ENCODE measurements at regions not wholly inside any gene's neighbourhood (a gene's known extent, or its start where the extent isn't known, plus 50 kb on each side); places are given as distances from the start of the nearest gene placed in this dataset.
"Not testable (repeated sequence)": the region's sequence is repeated elsewhere in the genome, so short reads cannot be mapped to it uniquely, and the experiment has no call there.

- no peak for DNase-seq (ENCODE audit: low spot score)
Measured at GRCh38 chrX:81857192-81857591, 655.3 kb downstream of the SH3BGRL start.

- DNase-seq (ENCODE audit: low spot score), result no peak
Measured at GRCh38 chrX:81866873-81867272, 665.0 kb downstream of the SH3BGRL start.

GRCh38 chrX:81868979-81869378, 667.1 kb downstream of the SH3BGRL start:
- no peak for DNase-seq (ENCODE audit: low spot score)

- DNase-seq (ENCODE audit: low spot score), result no peak
Measured at GRCh38 chrX:81874807-81875206, 672.9 kb downstream of the SH3BGRL start.

GRCh38 chrX:81875800-81876199, 673.9 kb downstream of the SH3BGRL start:
- no peak for DNase-seq (ENCODE audit: low spot score)

- no peak for DNase-seq (ENCODE audit: low spot score)
Measured at GRCh38 chrX:81876437-81876836, 674.5 kb downstream of the SH3BGRL start.

GRCh38 chrX:81890521-81890920, 688.6 kb downstream of the SH3BGRL start:
- DNase-seq (ENCODE audit: low spot score), result no peak

GRCh38 chrX:81900522-81900921, 698.6 kb downstream of the SH3BGRL start:
- DNase-seq (ENCODE audit: low spot score), result no peak

GRCh38 chrX:81925812-81926211, 723.9 kb downstream of the SH3BGRL start:
- DNase-seq (ENCODE audit: low spot score), result no peak

GRCh38 chrX:81945911-81946310, 744.0 kb downstream of the SH3BGRL start:
- DNase-seq (ENCODE audit: low spot score), result not testable (repeated sequence)

- no peak for DNase-seq (ENCODE audit: low spot score)
Measured at GRCh38 chrX:81957318-81957717, 755.4 kb downstream of the SH3BGRL start.

GRCh38 chrX:81957900-81958545, 756.1 kb downstream of the SH3BGRL start:
- peak; percentile 11 for DNase-seq (ENCODE audit: low spot score)

- DNase-seq (ENCODE audit: low spot score), result no peak
Measured at GRCh38 chrX:81959964-81960363, 758.1 kb downstream of the SH3BGRL start.

GRCh38 chrX:81974413-81974812, 772.5 kb downstream of the SH3BGRL start:
- not testable (repeated sequence) for DNase-seq (ENCODE audit: low spot score)

- no peak for DNase-seq (ENCODE audit: low spot score)
Measured at GRCh38 chrX:81979806-81980515, 778.1 kb downstream of the SH3BGRL start.

- not testable (repeated sequence) for DNase-seq (ENCODE audit: low spot score)
Measured at GRCh38 chrX:81987217-81987616, 785.3 kb downstream of the SH3BGRL start.

GRCh38 chrX:81996166-81996565, 794.3 kb downstream of the SH3BGRL start:
- no peak for DNase-seq (ENCODE audit: low spot score)

GRCh38 chrX:82029571-82030218, 827.8 kb downstream of the SH3BGRL start:
- DNase-seq (ENCODE audit: low spot score), result no peak

- no peak for DNase-seq (ENCODE audit: low spot score)
Measured at GRCh38 chrX:82031250-82031649, 829.3 kb downstream of the SH3BGRL start.

GRCh38 chrX:82038793-82039192, 836.9 kb downstream of the SH3BGRL start:
- DNase-seq (ENCODE audit: low spot score), result no peak

- no peak for DNase-seq (ENCODE audit: low spot score)
Measured at GRCh38 chrX:82041034-82041433, 839.1 kb downstream of the SH3BGRL start.

GRCh38 chrX:82058728-82059127, 856.8 kb downstream of the SH3BGRL start:
- no peak for DNase-seq (ENCODE audit: low spot score)

- no peak for DNase-seq (ENCODE audit: low spot score)
Measured at GRCh38 chrX:82070948-82071347, 869.0 kb downstream of the SH3BGRL start.
